DND-41 (cell line): ENCODE measurements at regions not wholly inside any gene's neighbourhood (a gene's known extent, or its start where the extent isn't known, plus 50 kb on each side); places are given as distances from the start of the nearest gene placed in this dataset.

ENCODE experiments used
- CTCF ChIP-seq: IDR thresholded peaks from 2 replicates; pipeline ENCODE4 v1.5.1; 2012; ENCODE audit warnings: borderline replicate concordance, low read length, moderate library complexity, mild to moderate bottlenecking; ENCODE audit not compliant: poor library complexity, severe bottlenecking; ENCODE audit errors: extremely low read depth
- EZH2 ChIP-seq: IDR thresholded peaks from 3 replicates; pipeline ENCODE4 v1.6.1; 2012; ENCODE audit warnings: borderline replicate concordance, low read depth, mild to moderate bottlenecking, moderate library complexity, low read length, inconsistent platforms; ENCODE audit not compliant: severe bottlenecking

DNA sequence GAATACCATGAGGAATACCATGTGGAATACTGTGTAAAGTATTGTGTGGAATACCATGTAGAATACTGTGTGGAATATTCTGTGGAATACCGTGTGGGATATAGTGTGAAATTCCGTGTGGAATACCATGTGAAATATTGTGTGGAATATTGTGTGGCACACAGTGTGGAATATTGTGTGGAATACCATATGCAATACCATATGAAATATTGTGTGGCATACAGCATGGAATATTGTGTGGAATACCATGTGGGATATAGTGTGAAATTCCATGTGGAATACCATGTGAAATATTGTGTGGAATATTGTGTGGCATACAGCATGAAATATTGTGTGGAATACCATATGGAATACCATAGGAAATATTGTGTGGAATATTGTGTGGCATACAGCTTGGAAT, 135.1 kb upstream of the CHST15 start:
- TF ChIP-seq EZH2, result no peak
- no peak for TF ChIP-seq CTCF
